DMS114 treated with DMSO at 0.1 percent for 48 hours (cell line): ENCODE measurements at regions not wholly inside any gene's neighbourhood (a gene's known extent, or its start where the extent isn't known, plus 50 kb on each side); places are given as distances from the start of the nearest gene placed in this dataset.
"Not testable (repeated sequence)": the region's sequence is repeated elsewhere in the genome, so short reads cannot be mapped to it uniquely, and the experiment has no call there.

Experiments
- DNase-seq: peaks from one replicate; lab custom pipeline; 2025; ENCODE audit not compliant: unreplicated experiment; lab: John Stamatoyannopoulos, UW

DNA sequence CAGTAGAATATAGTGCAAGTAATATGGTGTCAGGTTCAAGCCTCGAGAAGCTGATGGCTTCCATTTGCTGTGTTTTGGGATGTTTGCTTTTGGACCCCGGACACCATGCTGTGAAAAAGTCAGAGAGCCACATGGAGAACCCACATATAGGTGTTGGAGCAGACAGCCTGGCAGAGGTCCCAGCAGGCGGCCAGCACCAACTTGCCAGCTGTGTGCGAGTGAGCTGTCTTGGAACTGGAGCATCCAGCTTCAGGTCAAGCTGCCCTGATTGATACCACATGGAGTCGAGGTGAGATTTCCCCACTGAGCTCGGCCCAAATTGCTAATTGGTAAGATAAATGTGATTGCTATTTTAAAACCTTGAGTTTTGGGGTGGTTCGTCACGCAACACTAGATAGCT is 185.7 kb upstream of the TBL1XR1 start:
- DNase-seq = no peak

DNA sequence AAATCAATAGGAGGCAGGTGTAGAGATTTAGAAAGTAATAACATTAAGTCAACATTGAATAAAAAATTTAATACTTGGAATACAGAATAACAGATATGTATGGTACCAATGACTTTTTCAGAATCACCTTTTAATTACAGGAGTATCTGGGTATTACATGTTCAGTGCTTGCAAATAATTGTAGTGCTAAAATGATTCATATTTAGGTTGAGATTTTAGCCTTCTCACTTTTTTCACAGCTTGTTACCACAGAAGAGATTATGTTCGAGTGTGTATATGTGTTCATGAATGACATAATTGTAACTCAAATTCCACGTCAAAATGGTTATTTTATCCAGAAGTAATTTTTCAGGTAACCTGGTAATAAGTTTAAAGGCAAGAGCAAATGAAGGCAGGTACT is 187.9 kb upstream of the TBL1XR1 start:
- DNase-seq = no peak

DNA sequence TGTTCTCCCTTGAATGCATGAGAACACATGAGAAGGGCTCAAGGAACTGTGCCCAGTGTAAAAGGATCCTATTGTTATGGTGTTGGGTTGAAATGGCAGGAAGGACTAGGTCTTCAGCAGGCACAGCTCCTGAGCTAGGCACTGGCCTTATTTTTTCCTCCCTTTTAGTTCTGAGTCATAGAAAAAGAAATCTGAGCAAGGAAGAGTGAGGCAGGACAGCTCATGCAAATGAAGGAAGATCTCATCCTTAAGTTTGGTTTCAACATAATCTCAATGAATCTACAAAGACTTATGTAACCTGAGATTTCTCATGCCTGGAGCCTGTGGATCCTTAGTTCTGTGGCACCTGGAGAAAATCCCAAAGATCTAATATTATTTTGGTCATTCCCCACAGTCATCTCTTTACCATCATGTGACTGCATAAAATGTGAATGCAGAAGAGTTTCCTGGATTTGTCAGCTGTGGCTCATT is 188.6 kb upstream of the TBL1XR1 start:
- DNase-seq = no peak

DNA sequence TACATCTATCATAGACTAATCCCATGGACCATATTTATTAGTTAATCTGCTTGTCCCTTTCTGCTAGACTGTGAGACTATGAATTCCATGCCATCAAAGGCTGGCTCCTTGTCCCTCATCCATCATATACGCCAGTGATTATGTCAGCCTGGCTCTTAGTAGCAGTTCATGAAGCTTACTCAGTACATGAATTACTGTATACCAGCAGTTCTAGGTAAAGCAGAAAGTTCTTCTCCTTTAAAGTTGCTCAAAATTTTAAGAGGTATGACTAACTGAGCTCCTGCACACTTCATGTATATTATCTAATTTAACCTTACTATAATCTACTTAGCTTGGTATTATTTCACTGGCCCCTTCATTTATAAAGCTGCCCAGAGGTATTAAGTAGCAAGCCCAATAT is 190.9 kb upstream of the TBL1XR1 start:
- DNase-seq = no peak

DNA sequence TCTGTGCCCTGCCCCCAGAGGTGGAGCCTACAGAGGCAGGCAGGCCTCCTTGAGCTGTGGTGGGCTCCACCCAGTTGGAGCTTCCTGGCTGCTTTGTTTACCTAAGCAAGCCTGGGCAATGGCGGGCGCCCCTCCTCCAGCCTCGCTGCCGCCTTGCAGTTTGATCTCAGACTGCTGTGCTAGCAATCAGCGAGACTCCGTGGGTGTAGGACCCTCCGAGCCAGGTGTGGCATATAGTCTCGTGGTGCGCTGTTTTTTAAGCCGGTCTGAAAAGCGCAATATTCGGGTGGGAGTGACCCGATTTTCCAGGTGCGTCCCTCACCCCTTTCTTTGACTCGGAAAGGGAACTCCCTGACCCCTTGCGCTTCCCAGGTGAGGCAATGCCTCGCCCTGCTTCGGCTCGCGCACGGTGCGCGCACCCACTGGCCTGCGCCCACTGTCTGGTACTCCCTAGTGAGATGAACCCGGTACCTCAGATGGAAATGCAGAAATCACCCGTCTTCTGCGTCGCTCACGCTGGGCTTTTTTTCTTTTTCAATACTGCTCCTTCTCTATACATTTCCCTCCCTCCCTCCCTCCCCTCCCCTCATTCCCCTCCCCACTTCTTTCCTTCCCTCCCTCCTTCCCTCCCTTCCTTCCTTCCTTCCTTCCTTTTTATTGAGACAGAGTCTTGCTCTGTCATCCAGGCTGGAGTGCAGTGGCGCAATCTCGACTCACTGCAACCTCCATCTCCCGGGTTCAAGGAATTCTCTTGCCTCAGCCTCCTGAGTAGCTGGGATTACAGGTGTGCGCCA is 197.1 kb upstream of the TBL1XR1 start:
- not testable (repeated sequence) for DNase-seq

DNA sequence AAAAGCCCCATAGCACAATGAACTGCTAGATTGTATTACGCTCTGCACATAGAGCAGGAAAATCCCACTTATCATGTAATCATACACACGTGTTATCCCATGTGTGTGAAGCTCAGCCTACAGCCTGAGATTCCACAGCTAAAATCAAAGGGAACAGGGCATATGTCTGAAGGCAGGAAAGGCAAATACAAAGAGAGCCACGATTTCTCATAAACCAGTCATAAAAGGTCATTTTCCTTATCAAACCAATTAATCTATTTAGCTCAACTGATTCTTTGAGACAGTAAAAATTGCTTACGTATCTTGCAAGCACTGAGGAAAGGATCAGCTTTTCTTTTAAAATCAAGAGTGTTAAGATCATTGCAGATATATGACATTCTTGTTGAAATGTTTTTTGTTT is 199.5 kb upstream of the TBL1XR1 start:
- no peak for DNase-seq

DNA sequence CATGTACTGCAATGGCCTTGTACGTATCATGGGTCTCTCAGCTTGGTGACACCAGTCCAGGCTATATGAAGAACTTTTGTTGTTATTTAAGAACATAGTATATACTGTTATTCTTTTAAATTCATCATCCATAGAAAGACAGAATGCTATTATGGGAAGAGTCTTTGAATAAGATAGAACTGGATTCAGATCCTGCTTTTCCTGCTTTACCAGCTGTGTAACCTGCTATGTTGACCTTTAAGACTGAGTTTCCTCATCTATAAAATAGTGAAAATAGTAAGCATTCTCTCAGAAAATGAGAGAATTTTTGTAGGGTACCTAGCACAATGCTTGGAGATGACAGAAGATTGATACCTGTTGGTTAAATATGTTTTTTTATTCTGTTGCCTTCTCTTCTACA is 204.1 kb upstream of the TBL1XR1 start:
- DNase-seq = no peak

DNA sequence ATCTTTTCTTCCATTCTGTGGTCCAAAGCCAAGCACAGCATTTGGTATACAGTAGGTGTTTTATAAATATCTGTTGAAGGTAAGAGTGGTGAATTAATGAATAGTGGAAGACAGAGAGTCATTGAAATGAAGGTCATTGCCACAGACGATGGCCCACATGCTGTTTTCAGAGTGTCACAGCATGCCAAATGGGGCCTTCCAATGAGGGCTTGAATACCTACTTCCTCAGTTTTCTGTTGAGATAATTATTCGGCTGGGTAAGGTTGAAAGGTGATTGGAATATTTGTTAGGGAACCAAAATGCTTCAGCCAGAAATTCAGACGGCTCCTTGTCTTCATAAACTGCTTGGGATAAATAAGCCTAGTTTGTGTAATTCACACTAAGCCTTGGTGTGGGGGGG is 205.3 kb upstream of the TBL1XR1 start:
- no peak for DNase-seq

DNA sequence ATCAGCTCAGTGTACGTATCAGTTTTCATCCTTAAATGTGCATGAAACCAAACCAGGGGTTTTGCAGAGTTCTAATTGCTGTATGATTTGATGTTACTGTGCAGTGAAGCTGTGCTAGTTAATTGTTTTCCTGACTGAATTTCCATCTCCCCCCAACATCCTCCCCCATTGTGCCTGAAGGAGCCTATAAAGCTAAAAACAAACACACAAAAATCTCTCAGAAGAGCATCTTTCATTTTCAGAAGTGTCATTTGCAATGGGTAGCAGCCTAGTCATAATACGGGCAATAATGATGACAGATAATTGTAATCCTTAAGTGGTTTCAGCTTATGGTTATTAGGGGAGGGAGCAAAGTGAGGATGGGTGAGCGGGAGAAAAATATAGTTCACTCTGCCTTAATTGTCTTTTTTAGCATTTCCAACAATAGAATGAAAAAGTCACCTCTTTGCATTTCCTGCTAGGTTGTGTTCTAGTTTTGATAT is 207.9 kb upstream of the TBL1XR1 start:
- DNase-seq = no peak

DNA sequence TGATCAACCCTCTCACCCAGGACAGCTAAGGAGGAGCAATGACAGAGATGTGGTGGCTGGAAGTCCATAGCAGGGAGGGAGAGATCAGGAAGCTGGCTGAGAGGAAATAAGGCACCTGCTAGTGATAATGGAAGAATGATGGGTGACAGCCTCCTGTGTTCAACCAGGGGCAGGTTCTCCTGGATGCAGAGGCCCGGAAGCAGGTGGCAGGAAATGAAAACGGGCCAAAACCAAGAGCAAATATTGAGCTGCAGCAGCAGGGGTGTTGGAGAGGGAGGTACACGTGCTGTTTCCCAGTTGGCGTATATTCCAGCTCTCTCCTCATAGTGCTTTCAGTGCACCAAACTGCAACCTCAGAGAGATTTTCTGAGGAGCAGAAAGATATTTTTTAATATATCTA is 213.4 kb upstream of the TBL1XR1 start:
- no peak for DNase-seq

DNA sequence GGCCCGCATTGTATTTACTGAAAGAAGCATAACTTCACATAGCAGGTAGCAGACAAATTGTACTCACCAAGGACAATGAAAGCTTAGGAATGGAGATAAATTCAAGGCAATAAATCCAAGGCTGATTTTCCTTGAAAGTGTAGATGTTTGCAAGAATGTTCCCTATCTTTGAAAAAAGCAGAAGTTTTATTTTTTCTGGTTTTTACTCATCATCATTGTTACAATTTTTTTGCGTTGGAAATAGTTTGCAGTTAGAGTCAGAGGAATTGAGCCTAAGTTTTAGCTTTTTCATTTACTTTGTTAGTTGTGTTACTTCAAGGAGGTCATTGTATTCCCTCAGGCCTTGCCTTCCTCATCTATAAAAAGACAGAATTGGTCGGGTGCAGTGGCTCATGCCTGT is 213.9 kb upstream of the TBL1XR1 start:
- DNase-seq = no peak

DNA sequence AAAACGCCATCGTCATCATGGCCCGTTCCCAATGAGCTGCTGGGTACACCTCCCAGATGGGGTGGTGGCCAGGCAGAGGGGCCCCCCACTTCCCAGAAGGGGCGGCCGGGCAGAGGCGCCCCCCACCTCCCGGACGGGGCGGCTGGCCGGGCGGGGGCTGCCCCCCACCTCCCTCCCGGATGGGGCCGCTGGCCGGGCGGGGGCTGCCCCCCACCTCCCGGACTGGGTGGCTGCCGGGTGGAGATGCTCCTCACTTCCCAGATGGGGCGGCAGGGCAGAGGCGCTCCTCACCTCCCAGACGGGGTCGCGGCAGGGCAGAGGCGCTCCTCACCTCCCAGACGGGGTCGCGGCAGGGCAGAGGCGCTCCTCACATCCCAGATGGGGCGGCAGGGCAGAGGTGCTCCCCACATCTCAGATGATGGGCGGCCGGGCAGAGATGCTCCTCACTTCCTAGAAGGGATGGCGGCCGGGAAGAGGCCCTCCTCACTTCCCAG is 215.4 kb upstream of the TBL1XR1 start:
- DNase-seq = not testable (repeated sequence)

DNA sequence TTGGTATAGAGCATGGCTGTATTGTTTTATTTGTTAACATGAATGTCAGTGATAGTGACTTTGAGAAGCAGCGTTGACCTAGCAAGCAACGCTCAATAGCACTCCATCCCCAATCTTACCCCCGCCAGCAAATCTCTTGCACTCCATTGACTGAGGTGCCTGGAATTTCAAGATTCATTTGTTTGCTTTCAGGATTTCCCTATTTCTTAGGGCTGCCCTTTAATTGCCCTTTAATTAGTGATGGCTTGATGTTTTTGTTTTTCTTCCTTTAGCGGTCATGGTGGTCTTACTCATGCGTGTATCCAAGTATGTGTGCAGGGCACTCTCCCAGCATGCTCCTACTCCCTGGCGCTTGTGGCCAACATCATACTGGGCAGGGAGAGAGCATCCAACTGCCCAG is 216.8 kb upstream of the TBL1XR1 start:
- no peak for DNase-seq

DNA sequence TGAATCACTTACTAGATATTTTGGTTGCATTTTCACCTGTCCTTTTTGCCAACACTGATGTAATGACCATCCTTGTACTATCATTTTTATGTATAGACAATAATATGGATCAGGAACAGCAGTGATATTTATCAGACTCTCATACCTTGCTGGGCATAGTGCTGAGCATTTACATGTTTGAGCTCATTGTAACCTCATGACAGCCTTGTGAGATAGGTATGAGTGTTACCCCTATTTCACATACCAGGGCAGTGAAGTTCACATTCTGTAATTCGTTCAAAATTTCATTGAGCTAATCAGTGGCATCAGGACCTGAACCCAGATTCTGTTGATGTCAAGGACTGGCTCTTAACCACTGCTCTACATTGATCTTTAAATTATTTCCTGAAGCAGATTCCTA is 221.5 kb upstream of the TBL1XR1 start:
- no peak for DNase-seq

DNA sequence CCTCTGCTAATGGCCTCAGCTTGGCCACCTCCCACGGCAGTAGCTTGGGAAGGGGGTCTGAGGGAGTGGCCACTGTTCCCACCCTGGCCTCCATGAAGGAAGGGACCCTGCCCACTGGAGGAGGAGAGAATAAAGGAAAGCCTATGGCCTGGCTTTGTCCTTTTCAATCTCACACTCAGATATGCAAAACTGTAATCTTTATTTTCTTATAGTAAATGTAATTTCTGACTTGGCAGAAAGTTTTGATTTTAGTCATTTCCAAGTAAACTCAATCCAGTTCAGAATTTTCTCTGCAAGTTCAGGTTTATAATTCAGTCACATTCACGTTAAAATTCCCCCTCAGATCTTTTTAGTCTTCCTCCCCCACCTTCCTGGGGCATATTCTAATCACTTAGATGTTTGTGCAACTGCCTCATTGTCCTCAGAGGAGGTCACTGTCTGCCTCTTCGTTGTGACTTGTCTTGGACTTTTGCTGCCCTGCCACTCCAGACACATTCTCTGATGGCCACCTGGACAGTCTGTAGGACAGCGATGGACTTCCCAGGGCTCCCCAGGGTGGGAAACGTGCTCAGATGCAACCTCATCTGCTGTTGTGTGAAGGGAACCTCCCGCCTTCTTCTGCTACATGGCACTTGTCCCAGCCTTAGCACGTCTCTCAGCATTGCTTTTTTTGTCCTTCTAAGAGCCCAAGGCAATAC is 222.8 kb upstream of the TBL1XR1 start:
- DNase-seq = no peak

DNA sequence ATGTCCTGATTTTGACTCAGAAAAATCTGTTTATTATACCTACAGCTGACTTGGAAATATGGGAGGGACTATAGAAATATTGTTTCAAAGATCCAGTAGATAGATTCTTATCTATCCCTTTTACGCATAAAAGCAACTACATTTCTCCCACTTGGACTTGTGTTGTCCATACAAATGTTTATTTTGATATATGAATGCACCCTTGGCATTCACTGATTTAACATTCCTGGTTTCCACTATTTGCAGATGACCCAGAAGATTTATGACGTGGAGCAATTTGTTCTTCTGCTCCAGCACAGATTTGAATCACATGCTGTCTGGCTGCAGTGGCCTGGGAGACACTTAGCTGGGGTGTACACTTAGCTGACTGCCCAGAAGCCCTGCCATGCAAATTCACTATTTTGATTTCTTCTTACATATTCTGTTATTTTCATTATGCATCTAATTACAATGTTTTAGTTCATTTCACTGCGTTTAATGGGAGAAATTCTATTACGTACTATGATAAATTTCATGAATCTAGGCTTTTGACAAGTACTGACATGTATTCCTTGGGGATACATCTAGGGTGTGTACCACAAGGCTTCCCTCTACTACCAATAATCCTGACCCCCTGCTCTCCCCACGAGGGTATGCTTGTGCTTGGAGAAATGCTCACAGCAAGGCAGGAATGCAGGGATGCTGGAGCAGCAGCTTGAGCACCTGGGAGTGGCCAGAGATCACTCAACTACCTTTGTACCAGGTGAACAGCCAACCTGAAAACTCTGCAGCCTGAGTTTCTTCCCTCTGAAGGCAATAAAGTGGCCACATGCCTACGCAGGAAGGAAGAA is 223.6 kb upstream of the TBL1XR1 start:
- no peak for DNase-seq

DNA sequence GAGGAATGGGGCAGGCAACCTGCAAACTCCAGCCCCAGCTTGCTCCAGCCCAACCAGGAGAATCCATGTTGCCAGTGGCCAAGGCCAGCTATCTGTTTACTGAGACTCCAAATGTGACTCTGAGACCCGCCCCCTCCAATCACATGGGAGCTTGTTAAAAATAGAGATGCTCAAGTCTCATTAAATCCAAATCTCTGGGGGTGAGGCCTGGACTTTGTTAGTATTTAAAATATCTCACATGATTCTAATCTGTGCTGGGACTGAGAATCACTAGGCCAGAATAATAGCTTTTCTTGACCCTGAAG is 224.2 kb upstream of the TBL1XR1 start:
- no peak for DNase-seq

DNA sequence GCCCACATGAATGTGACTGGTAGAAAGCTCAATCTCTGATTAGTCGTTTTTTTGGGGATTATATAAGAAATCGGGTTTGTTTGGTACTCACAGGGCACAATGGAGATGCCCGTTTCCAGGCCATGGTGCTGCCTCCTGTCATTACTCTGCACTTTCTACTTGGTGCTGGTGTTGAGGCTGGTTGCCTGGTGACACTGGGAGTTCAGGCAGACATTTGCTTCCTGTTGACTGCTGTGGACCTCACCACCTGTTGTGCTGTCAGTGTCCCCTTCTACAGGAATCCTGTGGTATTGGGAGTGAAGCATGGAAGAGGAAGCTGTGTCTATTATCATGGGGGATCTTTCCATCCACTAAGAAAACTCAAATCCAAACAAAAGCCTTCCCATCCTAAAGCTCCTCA is 227.2 kb upstream of the TBL1XR1 start:
- DNase-seq = no peak

DNA sequence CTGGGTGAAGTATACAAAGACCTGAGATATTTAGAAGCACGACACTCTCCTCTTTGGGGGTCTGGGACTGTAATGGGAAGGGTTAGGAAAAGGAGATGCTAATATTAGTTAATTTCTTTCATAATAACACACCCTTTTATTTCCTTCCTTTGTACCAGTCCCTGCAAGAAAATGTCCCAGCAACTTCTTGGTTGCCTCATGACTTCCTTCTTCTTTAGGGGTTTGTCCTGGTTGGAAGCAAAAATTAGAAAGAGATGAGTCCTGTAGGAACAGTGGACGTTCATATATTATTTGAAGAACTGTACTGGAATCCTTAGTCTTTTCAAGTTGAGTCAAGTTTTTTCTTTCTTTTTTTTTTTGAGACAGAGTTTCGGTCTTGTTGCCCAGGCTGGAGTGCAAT is 227.8 kb upstream of the TBL1XR1 start:
- no peak for DNase-seq

DNA sequence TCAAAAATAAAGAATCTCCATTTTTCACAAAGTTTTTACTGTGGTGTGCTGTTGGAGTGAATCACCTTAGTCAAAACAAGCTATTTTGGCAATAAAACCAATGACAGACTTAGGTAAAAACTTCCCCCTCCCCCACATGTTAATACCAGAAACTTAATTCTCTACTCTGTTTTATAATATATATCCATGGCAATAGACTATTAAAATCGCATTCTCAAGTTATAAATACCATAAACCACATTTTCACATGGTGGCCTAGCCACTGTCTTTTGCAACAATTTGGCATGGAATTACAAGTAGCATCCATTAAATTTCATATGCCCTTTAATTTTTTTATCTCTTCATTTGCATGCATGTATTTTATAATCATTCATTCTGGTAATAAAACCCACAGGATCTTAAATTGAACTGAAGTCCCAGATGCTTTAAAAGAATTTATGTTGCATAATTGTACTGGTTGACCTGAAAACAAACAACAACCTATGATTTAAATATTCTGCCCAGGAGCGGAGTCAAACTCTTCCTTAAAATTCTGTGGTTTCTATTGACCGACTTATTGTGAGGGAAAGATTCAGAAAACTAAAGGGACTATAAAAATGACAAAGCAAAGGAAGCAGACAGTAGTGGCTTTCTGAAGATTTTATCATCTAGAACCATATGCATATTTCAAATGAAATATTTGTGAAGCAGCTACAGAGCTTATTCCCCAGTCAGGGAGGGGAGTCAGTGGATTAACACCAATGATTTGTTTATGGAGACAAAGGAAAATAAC is 229.0 kb upstream of the TBL1XR1 start:
- DNase-seq = no peak
